DOHH2 (cell line): ENCODE measurements at regions not wholly inside any gene's neighbourhood (a gene's known extent, or its start where the extent isn't known, plus 50 kb on each side); places are given as distances from the start of the nearest gene placed in this dataset.

ENCODE experiments used
- H3F3A ChIP-seq: fragments of 200-600 bp; sonication (generic), shearing (Covaris generic); 2 replicates; pipeline ENCODE4 v1.6.0; 2016; ENCODE audit warnings: antibody characterized with exemption, mild to moderate bottlenecking; ENCODE audit not compliant: control insufficient read depth, insufficient read depth
- H3K27ac ChIP-seq: fragments of 200-600 bp; sonication (generic); 2 replicates; pipeline ENCODE4 v1.5.1; 2014; ENCODE audit warnings: low read depth, mild to moderate bottlenecking, low read length, moderate library complexity
- H3K27me3 ChIP-seq: fragments of 200-600 bp; sonication (generic); 2 replicates; pipeline ENCODE4 v1.6.1; 2014; ENCODE audit warnings: mild to moderate bottlenecking, low read length, mixed read lengths; ENCODE audit not compliant: control insufficient read depth
- H3K36me3 ChIP-seq: fragments of 200-600 bp; sonication (generic); 2 replicates; pipeline ENCODE4 v1.6.1; 2014; ENCODE audit warnings: mild to moderate bottlenecking, low read length, moderate library complexity, mixed read lengths; ENCODE audit not compliant: control insufficient read depth
- H3K4me1 ChIP-seq: fragments of 200-600 bp; sonication (generic); 2 replicates; pipeline ENCODE4 v1.6.1; 2014; ENCODE audit warnings: mild to moderate bottlenecking, low read length, mixed read lengths; ENCODE audit not compliant: control insufficient read depth
- H3K4me2 ChIP-seq: fragments of 200-600 bp; sonication (generic); 2 replicates; pipeline ENCODE4 v1.6.0; 2014; ENCODE audit warnings: mild to moderate bottlenecking, low read length, moderate library complexity
- H3K4me3 ChIP-seq: fragments of 200-600 bp; sonication (generic); 2 replicates; pipeline ENCODE4 v1.5.1; 2014; ENCODE audit warnings: mild to moderate bottlenecking, low read length, mixed read lengths
- H3K79me2 ChIP-seq: fragments of 200-600 bp; sonication (generic); 2 replicates; pipeline ENCODE4 v1.6.1; 2014; ENCODE audit warnings: mild to moderate bottlenecking, low read length, mixed read lengths; ENCODE audit not compliant: control insufficient read depth
- H3K9me2 ChIP-seq: fragments of 200-600 bp; sonication (generic); replicated peaks from 2 replicates; pipeline ENCODE4 v1.6.1; 2014; ENCODE audit warnings: mild to moderate bottlenecking, low read length, mixed read lengths; ENCODE audit not compliant: control insufficient read depth
- H3K9me3 ChIP-seq: fragments of 200-600 bp; sonication (generic); 2 replicates; pipeline ENCODE4 v1.6.1; 2014; ENCODE audit warnings: antibody characterized with exemption, low read length, mixed read lengths; ENCODE audit not compliant: control insufficient read depth, insufficient read depth
- H4K20me1 ChIP-seq: fragments of 200-600 bp; sonication (generic); 2 replicates; pipeline ENCODE4 v1.6.0; 2014; ENCODE audit warnings: low read depth, mild to moderate bottlenecking, antibody characterized with exemption, low read length, moderate library complexity; ENCODE audit not compliant: control insufficient read depth, insufficient read depth
- CTCF ChIP-seq: fragments of 200-600 bp; sonication (generic); IDR thresholded peaks from one replicate; pipeline ENCODE4 v1.5.1; 2014; ENCODE audit warnings: antibody characterized with exemption, mild to moderate bottlenecking, low read depth, low read length; ENCODE audit not compliant: poor library complexity, severe bottlenecking
- EZH2phosphoT487 ChIP-seq: fragments of 200-600 bp; sonication (generic); IDR thresholded peaks from 2 replicates; pipeline ENCODE4 v1.6.1; 2017; ENCODE audit warnings: borderline replicate concordance, mild to moderate bottlenecking, antibody characterized with exemption, low read length, moderate library complexity, mixed read lengths

GRCh38 chr22:33221568-33221967 is 163.4 kb upstream of the SYN3 start:
- Histone ChIP-seq H3K27me3 (no peaks in the 10 kb centered on the region), H3F3A (no peaks in the 10 kb centered on the region), H3K4me2 (no peak overlapping the region), H3K9me3 (no peaks in the 10 kb centered on the region), H3K36me3 (no peaks in the 10 kb centered on the region), H3K79me2 (no peaks in the 10 kb centered on the region), H4K20me1 (no peaks in the 10 kb centered on the region), H3K27ac (no peak overlapping the region), H3K4me3 (no peak overlapping the region), H3K9me2 (no peaks in the 10 kb centered on the region), H3K4me1 (peaks cover 8% of the 10 kb centered on the region)
- TF ChIP-seq CTCF = no peak
- no peak for TF ChIP-seq EZH2phosphoT487

GRCh38 chr22:33220476-33221080 is 162.4 kb upstream of the SYN3 start:
- H3K27ac ChIP-seq = no peak overlapping the region
- no peaks in the 10 kb centered on the region for H4K20me1 ChIP-seq
- H3K4me3 ChIP-seq = no peak overlapping the region
- H3K4me2 ChIP-seq = no peak overlapping the region
- H3K9me2 ChIP-seq = no peaks in the 10 kb centered on the region
- no peaks in the 10 kb centered on the region for H3K27me3 ChIP-seq
- H3K36me3 ChIP-seq = no peaks in the 10 kb centered on the region
- peaks cover 8% of the 10 kb centered on the region for H3K4me1 ChIP-seq
- H3F3A ChIP-seq = no peaks in the 10 kb centered on the region
- no peaks in the 10 kb centered on the region for H3K9me3 ChIP-seq
- no peak for TF ChIP-seq EZH2phosphoT487
- no peak for TF ChIP-seq CTCF
- H3K79me2 ChIP-seq = no peaks in the 10 kb centered on the region

- H3K79me2 ChIP-seq = no peaks in the 10 kb centered on the region
Observed at GRCh38 chr22:33219648-33220384, 161.6 kb upstream of the SYN3 start.

More at GRCh38 chr22:33219648-33220384, 161.6 kb upstream of the SYN3 start:
- no peak overlapping the region for H3K27ac ChIP-seq
- no peaks in the 10 kb centered on the region for H3K9me3 ChIP-seq
- no peaks in the 10 kb centered on the region for H3K9me2 ChIP-seq
- H3K27me3 ChIP-seq = no peaks in the 10 kb centered on the region
- H3F3A ChIP-seq = no peaks in the 10 kb centered on the region
- H3K4me2 ChIP-seq = no peak overlapping the region
- H3K4me3 ChIP-seq = no peak overlapping the region
- TF ChIP-seq CTCF (no peak), EZH2phosphoT487 (no peak)
- H3K4me1 ChIP-seq = peaks cover 4% of the 10 kb centered on the region
- no peaks in the 10 kb centered on the region for H4K20me1 ChIP-seq
- H3K36me3 ChIP-seq = no peaks in the 10 kb centered on the region
